ENCODE measurements at regions not wholly inside any gene's neighbourhood (a gene's known extent, or its start where the extent isn't known, plus 50 kb on each side); places are given as distances from the start of the nearest gene placed in this dataset.

DNA sequence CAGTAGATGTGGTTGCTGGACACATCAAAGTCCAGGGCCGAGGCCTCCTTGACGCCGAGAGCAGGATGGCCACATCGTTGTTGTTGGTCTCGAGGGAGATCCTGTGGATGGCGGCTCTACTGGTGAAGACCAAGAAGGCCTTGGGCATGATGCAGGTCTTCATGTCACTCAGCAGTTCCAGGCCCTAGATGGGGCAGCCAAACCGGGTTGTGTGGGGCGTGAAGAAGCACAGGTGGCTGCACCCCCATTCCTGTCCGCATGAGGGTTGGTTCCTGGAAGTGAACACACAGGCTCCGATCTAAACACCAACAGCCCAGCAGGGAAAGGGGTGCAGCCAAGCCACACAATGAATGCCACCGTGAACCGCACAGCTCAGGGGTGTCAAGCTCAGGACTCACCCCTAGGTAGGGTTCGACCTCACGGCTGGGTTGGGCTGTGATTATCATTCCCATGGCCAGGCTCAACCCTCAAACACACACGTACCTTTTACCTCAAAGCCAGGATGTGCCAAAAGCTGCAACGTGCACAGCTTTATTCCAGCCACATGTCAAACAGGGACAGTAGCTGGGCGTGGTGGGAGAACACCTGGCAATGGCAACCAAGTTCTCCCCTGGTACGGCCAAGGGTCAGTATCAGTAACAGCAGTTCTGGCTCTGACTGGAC, 132.3 kb downstream of the CRYBB2 start:
- TF ChIP-seq POLR2AphosphoS5 (IDR thresholded peaks at IDR 0.05) (no peak), CTCF (IDR thresholded peaks at IDR 0.05) (no peak), POLR2A (IDR thresholded peaks at IDR 0.05) (no peak), EP300 (IDR thresholded peaks at IDR 0.05) (no peak)

Data from gastroesophageal sphincter (tissue), 3 donors.